ENCODE measurements at regions not wholly inside any gene's neighbourhood (a gene's known extent, or its start where the extent isn't known, plus 50 kb on each side); places are given as distances from the start of the nearest gene placed in this dataset.

DNA sequence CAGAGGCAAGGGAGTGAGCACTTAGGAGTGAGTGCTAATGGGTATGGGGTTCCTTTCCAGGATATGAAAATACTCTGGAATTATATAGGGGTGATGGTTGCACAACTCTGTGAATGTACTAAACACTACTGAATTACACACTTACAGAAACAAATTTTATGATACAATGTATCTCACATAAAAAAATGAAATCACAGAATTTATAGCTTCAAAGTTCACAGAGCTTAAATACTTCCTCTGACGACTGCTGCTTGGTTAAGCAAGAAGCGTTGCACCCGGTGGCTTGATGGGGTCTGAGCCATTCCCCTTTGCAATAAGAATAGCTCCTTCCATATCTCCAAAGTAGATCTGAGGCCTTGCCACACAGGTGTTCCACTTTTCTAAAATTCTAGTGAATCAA lies 835.1 kb downstream of the TSN start:
- DNase-seq, result no peak

DNA sequence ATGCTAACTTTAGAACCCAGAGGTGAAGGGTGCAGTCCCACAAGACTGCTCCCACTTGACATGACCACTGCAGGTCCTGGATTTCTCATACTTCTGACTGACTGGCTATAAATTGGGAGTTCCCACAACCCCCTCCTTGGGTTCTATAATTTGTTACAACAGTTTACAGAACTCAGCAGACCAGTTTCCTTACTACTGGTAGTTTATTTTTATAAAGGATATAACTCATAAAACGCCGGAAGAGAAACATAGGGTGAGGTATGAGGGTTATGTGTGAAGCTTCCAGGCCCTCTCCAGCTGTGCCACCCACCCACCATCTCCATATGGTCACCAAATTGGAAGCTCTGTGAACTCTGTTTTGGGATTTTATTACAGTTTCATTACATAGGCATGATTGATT lies 839.6 kb downstream of the TSN start:
- DNase-seq, result no peak

DNA sequence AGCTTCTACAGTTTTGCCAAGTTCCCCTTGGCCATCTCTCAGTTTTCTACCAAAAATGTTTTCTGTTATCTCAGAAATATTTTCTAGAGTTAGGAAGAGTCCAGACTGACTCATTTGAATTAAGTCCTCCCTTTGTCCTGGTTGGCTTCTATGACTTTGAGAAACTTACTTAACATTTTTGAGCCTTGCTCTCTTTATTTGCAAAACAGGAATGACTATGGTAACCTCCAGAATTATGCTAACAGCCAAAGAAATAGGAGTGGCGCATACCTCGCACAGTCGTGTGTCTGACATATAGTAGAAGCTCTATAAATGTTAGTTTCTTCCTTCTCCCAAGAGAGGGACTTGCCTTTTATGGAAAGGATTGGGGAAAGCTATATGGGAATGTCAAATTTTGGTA lies 841.1 kb downstream of the TSN start:
- DNase-seq, result no peak

DNA sequence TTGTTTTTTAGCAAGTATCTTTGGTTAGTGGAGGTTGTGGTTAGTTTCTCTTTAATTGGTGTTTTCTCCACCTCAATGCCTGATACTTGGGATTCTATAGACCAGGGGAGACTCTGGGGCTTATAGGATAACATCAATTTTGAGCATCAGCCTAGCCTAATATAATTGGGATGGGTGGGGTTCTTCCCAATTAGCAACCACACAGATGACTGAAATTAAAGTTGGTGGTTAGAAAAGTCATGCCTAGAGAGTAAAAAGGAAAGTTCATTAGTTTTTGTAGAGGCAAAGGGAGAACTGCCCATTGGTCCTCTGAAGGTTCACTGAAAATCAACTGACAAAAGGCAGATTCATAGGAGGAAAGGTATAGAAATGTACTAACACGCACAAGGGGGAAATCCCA lies 843.3 kb downstream of the TSN start:
- no peak for DNase-seq

DNA sequence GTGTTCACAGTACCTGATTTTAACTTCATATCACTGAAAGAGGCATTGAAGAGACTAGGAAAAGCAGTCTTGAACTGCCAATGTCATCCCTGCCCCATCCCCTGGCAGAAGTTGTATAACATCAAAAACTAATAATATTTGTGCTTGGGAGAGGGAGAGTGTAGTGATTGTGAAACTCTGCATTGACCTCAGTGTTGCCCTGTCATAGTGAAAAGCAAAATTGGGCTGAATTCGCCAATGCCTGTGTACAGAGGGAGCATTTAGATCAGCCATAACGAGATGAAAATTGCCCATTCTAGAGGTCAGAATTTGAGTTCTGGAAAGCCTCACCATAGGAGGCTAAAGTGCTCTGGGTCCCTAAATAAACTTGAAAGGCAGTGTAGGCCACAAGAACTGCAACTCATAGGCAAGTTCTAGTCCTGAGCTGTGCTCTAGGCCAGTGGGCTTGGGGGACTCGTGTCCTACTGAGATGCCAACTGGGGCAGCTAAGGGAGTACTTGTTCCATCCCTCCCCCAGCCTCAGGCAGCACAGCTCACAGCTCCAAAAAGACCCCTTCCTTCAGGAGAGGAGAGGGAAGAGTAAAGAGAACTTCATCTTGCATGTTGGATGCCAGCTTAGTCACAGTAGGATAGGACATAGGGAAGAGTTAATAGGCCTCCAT lies 855.6 kb downstream of the TSN start:
- DNase-seq, result no peak

DNA sequence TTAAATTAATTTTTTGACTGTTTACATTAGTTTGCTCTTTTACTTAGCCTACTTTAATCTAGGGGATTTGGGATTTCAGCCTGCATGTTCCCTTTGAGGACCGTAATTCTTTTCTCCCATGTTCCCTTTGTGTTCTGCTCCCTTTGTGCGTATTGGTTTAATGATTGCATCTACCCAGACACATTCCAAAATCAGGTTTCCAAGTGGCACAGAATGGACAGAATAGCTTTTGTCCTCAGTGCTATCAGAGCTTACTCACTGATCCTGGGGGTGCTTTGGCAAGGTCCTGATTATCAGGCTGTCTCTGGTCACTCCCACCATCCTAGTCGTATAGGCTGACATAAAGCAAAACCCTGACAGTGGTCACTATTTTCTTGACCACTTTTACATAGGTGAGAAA lies 867.5 kb downstream of the TSN start:
- DNase-seq, result no peak

DNA sequence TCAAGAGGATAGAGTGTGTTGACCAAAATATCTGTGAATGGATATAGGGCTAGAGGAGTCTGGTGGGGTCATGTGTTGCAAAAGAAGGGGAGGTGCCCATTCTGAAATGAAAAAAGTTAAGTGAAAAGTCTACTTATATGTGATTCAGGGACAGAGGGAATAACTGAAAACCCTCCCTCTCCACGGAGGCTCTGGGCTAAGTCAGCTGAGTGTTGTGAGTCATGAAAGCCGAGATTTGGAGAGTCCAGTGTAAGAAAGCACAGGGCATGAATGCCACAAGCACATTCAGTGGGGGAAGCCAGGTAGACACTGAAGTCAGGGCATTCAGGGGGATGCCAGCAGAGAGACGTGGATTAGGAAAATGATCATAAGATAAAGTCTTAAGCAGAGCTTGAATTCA lies 871.9 kb downstream of the TSN start:
- no peak for DNase-seq

DNA sequence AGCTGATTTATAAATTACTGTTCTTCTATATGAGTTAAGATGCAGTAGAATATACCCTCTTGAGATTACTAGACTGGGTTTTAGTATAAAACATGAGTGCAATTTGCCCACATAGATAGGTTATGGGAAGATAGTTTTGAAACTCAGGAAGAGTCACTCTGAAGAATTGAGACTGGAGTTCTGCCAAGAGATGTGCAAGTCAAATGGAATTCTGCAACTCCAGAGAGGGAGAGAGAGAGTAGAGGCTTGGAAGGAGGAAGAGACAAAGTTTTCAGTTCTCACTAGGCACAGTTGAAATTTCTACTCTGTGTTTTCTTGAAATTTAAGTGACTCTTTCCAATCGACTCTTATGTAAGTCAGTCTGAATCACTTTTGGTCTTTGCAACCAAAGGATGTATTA lies 878.8 kb downstream of the TSN start:
- DNase-seq, result no peak

DNA sequence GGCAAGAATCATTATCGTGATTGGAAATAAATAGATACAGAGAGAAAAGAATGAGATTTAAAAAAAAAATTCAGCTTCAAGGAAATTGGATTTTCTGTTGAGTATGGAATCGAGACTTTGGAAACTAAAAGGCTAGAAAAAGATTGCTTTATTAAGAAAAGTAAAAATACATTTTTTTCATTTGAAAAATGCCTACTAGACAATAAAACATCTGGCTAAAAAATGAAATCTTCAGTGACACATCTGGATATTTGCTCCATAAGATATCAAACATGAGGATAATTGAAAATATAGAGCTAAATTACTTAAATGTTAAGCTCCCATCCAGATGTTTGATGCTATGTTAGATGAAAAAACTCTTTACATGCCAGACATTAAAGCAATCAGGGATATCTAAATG lies 879.5 kb downstream of the TSN start:
- DNase-seq, result no peak

DNA sequence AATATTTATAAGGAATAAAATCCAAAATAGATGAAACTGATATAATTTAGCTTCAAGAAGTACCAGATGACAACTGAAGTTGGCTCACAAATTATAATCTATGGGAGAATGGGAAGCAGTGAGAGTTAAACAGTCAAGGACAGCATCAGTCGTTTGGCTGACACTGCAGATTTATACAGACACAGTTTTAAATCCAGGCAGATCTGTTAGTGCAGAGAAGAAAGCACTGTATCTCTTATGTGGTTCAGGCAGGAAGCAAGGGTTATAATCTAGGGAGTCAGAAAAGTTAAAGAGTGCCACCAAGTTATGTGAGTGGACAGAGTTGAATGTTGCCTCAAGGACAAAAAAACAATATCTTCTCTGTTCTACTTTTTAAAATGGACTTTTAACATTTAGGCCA lies 880.2 kb downstream of the TSN start:
- no peak for DNase-seq

DNA sequence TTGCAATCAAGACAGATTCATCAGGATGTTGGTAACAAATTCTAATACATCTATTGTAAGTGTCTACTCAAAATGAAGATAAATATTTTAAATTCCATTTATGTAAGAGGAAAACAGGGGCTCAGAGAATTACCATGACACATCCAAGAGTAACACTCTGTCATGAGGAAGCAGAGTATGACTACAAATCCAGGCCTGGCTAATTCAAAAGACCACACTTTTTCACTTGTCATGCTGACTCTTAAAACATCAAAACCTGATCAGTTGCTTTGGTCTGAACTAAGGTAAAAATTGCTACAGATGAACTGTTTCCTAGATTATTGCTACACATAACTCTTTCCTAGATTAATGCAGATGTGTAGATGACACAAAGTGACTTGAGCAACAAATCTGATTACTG lies 880.6 kb downstream of the TSN start:
- no peak for DNase-seq

DNA sequence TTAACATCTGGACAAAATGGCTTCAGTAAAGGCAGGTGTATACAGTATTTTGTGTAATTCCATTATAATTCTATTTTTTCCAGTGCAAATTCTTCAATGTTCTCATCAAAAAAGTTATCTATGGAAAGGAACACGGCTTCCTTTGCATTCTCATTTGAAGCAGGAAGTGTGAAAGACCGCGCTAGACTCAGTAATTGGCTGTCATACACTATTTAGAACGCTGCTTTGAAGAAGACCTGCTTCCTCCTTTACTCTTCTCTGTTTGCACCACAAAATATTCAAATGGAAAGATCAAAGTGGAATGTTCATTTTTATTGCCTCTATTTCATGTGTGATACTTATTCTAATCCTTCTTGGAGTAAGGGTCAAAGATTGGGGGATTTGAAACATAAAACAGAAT lies 883.7 kb downstream of the TSN start:
- no peak for DNase-seq

DNA sequence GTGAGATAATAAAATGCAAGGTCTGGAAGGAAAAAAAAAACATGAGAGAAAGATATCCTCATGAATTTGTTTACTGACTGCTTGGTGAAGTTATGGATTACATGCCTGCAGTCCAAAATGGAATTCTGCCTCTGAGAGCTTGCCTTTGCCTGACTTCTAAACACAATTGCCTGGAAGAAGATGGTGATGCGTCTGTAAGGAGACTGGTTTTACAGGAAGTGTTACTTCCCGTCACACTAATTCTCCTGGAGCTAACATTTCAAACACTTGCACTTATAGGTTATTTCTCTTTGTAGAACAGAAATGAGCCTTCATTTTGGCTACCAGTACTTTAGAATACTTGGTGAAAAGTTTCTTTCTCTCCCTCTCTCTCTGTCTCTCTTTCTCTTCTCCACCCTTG lies 884.3 kb downstream of the TSN start:
- no peak for DNase-seq

DNA sequence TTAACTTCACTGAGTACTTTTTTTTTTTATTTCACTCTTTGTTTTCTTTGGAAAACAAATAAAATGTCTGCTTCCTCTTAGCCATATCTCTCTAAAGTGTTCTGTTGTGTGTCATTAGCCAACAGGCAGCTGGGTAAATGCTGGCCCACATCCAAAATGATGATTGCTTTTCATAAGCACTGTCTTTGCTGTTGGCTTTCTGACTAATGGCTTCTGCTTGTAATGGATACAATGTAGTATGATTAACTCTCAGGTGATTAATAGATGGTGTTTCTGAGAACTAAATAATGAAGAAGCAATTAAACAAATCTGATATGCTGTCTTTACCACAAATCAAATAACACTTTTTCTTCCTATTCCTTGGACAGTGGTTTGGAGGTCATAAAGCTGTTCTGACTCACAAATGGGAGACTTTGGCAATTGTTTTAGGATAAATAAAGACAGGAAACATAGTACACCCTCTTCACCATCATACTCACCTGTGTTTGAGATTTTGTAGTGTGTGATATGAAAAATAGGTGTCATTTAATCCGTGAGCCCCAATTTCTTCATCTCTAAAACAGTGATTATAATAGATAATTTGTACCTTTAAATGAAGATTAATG lies 888.4 kb downstream of the TSN start:
- peak; percentile 27 to 30 for DNase-seq

DNA sequence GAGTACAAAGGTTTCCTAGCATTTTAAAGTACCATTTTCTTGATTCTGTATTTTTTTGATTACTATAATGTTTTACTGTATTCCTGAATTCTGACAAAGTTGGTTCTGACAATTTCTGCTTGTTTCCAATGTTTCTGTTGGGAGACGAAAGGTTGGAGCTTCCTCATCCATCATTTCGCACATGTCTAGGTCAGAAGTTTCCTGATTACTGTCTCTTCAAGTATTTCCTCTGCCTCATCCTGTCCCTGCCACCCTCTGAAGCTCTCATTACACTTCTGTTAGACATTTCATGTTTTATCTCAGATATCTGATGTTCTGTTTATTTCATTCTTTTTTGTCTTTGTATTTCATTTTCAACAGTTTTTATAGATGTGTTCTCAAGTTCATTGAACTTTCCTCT lies 895.8 kb downstream of the TSN start:
- no peak for DNase-seq

DNA sequence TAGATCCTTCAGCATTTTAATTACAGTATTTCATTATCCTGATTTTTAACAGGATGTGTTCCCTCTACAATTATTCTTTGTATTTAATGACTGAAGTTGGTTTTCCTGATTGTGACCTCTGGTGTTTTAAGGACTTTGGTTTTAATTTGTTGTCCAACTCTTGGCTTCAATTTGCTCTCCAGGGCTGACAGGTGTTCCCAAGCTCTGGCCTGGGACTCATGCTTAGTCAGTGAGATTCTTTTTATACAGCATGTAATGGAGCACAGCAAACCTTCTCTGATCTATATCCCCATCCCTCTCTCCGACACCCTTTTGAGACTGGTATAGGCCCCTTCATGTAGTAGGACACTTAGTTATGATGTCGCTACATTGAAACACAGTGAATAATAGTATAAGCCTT lies 896.3 kb downstream of the TSN start:
- no peak for DNase-seq

DNA sequence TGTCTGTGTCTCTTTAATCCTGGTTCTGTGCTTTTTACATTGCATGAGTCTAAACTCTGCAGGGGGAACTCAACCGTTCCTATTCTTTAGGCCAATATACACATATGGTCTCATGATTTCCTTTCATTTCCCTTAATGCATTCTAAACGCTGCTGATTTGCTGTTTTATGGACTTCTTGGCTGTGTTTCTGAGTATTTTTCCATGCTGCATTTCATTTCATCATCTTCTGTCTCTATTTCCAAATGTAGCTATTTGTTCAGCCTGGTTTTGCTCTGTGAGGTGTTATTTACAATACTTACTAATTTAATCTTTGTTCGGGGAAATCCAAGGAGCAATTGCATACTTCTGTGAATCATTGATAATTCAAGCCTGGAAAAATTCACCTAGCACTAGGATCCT lies 897.2 kb downstream of the TSN start:
- no peak for DNase-seq

DNA sequence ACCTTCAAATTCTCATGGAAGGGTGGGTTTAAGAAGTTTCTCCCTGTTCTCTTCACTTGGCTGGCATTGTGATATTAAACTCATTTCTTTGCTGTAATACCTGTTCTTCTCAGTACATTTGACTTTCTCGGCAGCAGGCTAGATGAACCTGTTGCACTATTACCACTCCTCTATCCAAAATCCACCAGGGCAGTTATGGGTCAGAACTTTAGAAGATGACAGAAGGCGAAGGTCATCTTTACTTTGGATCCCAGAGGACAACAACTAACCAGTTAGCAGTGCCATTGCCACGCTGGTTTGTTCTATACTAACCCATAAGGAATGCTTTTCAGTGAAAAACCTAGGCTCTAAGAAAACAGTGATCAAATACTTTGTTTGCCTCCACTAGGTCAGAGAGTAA lies 901.0 kb downstream of the TSN start:
- no peak for DNase-seq

DNA sequence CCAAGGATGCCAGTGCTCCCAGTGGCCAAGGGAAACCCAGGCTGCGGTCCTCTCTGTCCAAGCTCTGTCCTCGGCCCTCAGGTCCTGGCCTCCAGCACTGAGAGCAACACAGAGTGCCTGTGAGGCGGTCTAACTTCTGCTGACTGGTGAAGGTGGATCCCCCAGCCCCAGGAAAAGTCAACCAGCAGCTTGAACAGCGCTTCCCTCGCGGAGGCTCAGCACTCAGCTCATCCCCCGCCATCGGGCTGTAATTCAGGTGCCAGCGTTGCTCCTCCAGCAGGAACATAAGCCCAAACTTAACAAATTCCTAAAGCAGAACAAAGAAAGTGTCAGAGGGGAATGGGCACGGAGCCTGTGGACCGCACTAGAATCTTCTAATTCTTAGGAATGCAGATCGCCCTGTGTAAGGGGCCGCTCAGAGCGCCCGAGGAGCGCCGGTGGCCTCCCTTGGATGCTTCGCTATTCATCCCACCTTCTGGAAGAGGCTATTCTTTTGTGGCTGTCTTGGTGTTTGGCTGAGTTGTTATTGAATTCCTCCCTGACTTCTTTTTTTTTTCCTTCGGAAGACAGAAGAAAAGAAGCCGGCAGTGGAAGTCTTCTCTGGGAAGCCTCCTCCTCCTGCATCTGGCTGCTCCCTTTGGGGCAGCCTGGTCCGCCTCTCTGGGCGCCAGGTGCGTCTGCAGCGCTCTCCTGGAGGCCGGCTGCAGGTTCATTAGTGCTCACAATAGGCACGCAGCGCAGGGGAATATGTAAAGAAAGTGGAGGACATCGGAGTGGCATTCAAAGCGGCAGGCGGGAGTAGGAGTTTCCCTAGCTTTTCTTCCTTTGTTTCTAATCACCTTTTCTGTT lies 905.6 kb downstream of the TSN start:
- DNase-seq, result no peak

DNA sequence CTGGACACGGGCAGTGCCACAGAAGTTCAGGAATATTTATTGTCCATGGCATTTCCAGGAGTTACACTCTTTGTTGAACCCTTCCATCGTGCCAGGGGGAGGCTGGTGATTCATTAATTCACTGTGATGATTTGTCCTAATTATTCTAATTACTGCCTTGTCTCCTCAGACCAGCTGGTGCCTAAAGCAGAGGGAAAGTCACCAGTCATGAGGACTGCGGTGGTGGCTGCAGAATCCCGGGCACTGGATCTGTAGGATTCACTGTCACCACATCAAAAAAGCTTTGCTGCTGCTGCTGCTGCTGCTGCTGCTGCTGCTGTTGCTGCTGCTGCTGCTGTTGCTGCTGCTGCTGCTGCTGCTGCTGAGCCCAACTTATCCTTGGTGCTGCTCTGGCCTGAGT lies 908.2 kb downstream of the TSN start:
- no peak for DNase-seq

DNA sequence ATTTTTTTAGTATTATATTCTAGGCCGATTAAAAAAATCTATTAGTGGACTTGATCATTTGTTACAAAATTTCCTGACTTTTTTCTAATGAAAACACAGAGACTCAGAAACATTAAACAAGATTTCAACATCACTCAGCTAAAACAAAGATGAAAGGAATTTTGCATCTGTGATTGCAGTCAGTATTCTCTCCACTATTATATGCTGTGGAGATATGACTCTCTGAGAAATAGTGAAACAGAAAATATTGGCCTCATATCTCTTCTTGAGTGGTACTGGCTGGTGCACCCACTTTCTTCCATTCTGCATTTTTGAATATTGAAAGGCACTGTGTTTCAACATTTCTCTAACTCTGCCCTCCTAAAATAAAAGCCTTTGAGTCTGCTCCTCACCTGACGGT lies 914.2 kb downstream of the TSN start:
- DNase-seq, result no peak

DNA sequence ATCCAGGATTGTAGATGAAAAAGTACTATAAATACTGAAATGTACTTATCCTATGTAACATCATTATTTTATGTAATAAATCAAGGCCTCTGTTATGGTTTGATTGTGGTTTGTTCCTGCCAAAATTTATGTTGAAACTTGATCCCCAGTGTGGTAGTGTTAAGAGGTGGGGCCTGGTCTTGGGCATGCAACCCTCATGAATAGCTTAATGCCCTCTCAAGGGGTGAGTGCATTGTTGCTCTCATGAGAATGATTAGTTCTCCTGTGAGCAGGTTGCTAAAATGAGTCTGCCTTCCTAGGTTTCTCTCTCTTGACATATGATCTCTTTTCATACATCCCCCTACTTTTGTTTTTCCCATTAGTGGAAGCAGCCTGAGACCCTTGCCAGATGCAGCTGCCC lies 915.4 kb downstream of the TSN start:
- peak; percentile 22 to 37 for DNase-seq

DNA sequence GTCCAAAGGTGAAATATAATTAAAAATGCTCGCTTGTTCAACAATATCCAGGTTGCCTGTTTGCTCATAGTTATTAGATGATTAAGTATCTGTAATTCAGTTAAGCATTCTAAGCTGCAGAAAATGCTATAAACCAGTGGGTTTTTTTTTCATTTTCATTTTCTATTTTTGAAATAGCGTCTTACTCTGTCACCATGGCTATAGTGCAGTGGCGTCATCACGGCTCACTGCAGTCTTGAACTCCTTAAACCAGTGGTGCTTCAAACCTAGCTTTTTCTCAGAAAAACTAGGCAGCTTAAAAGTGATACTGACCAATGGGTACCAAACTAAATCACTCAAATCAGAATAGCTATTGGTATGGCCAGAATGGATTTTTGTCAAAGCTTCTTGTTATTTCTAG lies 925.2 kb downstream of the TSN start:
- no peak for DNase-seq

DNA sequence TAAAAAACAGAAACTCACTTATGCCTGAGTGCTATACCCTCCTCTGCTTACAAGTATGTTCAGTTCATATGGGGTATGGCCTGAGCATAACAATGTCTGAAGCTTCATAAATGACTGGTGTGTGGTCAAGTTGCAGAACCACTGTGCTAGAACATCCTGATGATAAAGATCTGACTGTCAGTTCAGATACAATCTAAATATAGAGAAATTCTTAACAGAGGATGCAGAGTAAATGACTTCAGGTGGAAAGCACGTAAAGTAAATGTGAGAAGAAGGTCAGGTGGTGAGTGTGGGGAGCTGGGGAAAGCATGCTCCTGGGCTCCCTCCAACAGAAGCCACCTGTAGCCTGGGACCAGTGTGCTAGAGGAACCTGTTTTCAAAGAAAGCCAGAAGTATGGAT lies 926.2 kb downstream of the TSN start:
- no peak for DNase-seq

DNA sequence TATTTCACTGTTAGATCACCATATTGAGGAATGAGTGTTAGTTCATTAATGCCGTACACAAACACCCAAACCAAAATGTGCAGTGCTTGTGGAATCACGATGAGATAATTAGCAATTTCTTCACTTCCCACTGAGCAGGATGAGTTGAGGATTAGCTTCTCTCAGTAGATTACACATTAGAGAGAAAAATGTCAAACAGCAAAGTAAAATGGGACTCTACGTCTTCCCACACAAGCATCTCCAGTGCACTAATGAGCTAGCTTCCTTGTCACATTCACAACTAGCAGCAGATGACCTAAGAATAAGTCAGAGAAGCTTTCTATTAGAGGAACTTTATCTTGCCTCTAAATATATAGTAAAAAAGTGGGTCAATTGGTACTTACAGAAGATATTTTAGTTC lies 926.9 kb downstream of the TSN start:
- DNase-seq, result no peak

Data from NCI-H187 (cell line).